GM10266 (cell line): ENCODE measurements at regions not wholly inside any gene's neighbourhood (a gene's known extent, or its start where the extent isn't known, plus 50 kb on each side); places are given as distances from the start of the nearest gene placed in this dataset.

Experiments
- DNase-seq: peaks from one replicate; pipeline ENCODE4 v3.0.0; 2012; ENCODE audit errors: extremely low spot score
- CTCF ChIP-seq: IDR thresholded peaks from 2 replicates; pipeline ENCODE4 v1.5.1; 2012; ENCODE audit warnings: mild to moderate bottlenecking, low read depth; ENCODE audit not compliant: control insufficient read depth, insufficient read depth; ENCODE audit errors: missing control alignments

- no peak for DNase-seq
- no peak for TF ChIP-seq CTCF
Measured at GRCh38 chr1:82820816-82821215, 1020.1 kb downstream of the ADGRL2 start.

- DNase-seq: peak; percentile 5
- no peak for TF ChIP-seq CTCF
Measured at GRCh38 chr1:82819234-82819633, 1018.5 kb downstream of the ADGRL2 start.

- TF ChIP-seq CTCF: no peak
- no peak for DNase-seq
Measured at GRCh38 chr1:82818586-82818985, 1017.9 kb downstream of the ADGRL2 start.

- no peak for TF ChIP-seq CTCF
- DNase-seq: no peak
Measured at GRCh38 chr1:82813386-82813785, 1012.7 kb downstream of the ADGRL2 start.

- no peak for TF ChIP-seq CTCF
- no peak for DNase-seq
Measured at GRCh38 chr1:82810601-82811000, 1009.9 kb downstream of the ADGRL2 start.

GRCh38 chr1:82807563-82807962, 1006.8 kb downstream of the ADGRL2 start:
- TF ChIP-seq CTCF: no peak

GRCh38 chr1:82806133-82806532, 1005.4 kb downstream of the ADGRL2 start:
- no peak for TF ChIP-seq CTCF
- no peak for DNase-seq

More at GRCh38 chr1:82807563-82807962, 1006.8 kb downstream of the ADGRL2 start:
- no peak for DNase-seq

- TF ChIP-seq CTCF: no peak
- no peak for DNase-seq
Measured at GRCh38 chr1:82801176-82801575, 1000.4 kb downstream of the ADGRL2 start.
